SK-N-SH treated with all-trans-retinoic acid at 6 μM for 48 hours (cell line): ENCODE measurements at regions not wholly inside any gene's neighbourhood (a gene's known extent, or its start where the extent isn't known, plus 50 kb on each side); places are given as distances from the start of the nearest gene placed in this dataset.

Source experiments
- ARNTL ChIP-seq: fragments of 450-650 bp; formaldehyde crosslinking; IDR thresholded peaks from 2 replicates; pipeline ENCODE4 v1.5.0; 2020; ENCODE audit warnings: low read depth, mild to moderate bottlenecking, moderate library complexity, borderline replicate concordance
- CSDC2 ChIP-seq: fragments of 250-450 bp; sonication (Bioruptor Pico); IDR thresholded peaks from 2 replicates; pipeline ENCODE4 v1.5.0; 2020; ENCODE audit warnings: mild to moderate bottlenecking, moderate library complexity
- ESRRG ChIP-seq: fragments of 250-450 bp; sonication (Bioruptor Pico); IDR thresholded peaks from 2 replicates; pipeline ENCODE4 v1.6.1; 2021; ENCODE audit warnings: mild to moderate bottlenecking
- PATZ1 ChIP-seq: fragments of 250-450 bp; sonication (Bioruptor Pico); IDR thresholded peaks from 2 replicates; pipeline ENCODE4 v1.8.0; 2020; ENCODE audit warnings: mild to moderate bottlenecking, moderate library complexity, borderline replicate concordance
- RARB ChIP-seq: fragments of 250-450 bp; sonication (Bioruptor Pico); IDR thresholded peaks from 2 replicates; pipeline ENCODE4 v1.8.0; 2021; ENCODE audit warnings: mild to moderate bottlenecking, moderate library complexity
- TOX ChIP-seq: fragments of 250-450 bp; sonication (Bioruptor Pico); IDR thresholded peaks from 2 replicates; pipeline ENCODE4 v1.8.0; 2021; ENCODE audit warnings: mild to moderate bottlenecking, moderate library complexity, borderline replicate concordance
- ZFP3 ChIP-seq: fragments of 250-450 bp; sonication (Bioruptor Pico); IDR thresholded peaks from 2 replicates; pipeline ENCODE4 v1.5.0; 2020; ENCODE audit warnings: mild to moderate bottlenecking, moderate library complexity
- ZNF70 ChIP-seq: fragments of 450-650 bp; formaldehyde crosslinking; IDR thresholded peaks from 2 replicates; pipeline ENCODE4 v1.5.0; 2020; ENCODE audit warnings: mild to moderate bottlenecking, moderate library complexity
- ZNF8 ChIP-seq: fragments of 450-650 bp; formaldehyde crosslinking; IDR thresholded peaks from 2 replicates; pipeline ENCODE4 v1.5.0; 2020; ENCODE audit warnings: mild to moderate bottlenecking, moderate library complexity
- TF ChIP-seq, protein P1 (sequence below): fragments of 250-450 bp; sonication (Bioruptor Pico); IDR thresholded peaks from 2 replicates; pipeline ENCODE4 v1.5.1; 2020; ENCODE audit warnings: low read depth, mild to moderate bottlenecking, moderate library complexity

- TF ChIP-seq, protein P1, sequence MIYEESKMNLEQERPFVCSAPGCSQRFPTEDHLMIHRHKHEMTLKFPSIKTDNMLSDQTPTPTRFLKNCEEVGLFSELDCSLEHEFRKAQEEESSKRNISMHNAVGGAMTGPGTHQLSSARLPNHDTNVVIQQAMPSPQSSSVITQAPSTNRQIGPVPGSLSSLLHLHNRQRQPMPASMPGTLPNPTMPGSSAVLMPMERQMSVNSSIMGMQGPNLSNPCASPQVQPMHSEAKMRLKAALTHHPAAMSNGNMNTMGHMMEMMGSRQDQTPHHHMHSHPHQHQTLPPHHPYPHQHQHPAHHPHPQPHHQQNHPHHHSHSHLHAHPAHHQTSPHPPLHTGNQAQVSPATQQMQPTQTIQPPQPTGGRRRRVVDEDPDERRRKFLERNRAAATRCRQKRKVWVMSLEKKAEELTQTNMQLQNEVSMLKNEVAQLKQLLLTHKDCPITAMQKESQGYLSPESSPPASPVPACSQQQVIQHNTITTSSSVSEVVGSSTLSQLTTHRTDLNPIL (CRISPR knock-in tag), result no peak
- TF ChIP-seq RARB (CRISPR knock-in tag), result no peak
- TF ChIP-seq ZNF70, result no peak
- TF ChIP-seq ZNF8 (CRISPR knock-in tag), result no peak
- no peak for TF ChIP-seq ZFP3 (CRISPR knock-in tag)
- TF ChIP-seq ARNTL (CRISPR knock-in tag), result no peak
- TF ChIP-seq ESRRG (CRISPR knock-in tag), result no peak
- TF ChIP-seq PATZ1 (CRISPR knock-in tag), result no peak
- TF ChIP-seq CSDC2 (CRISPR knock-in tag), result no peak
- TF ChIP-seq TOX, result no peak
These were observed 478.9 kb upstream of the CHORDC1 start for GRCh38 chr11:90701716-90702115.
